ENCODE measurements at regions not wholly inside any gene's neighbourhood (a gene's known extent, or its start where the extent isn't known, plus 50 kb on each side); places are given as distances from the start of the nearest gene placed in this dataset.

- TF ChIP-seq, protein P1, sequence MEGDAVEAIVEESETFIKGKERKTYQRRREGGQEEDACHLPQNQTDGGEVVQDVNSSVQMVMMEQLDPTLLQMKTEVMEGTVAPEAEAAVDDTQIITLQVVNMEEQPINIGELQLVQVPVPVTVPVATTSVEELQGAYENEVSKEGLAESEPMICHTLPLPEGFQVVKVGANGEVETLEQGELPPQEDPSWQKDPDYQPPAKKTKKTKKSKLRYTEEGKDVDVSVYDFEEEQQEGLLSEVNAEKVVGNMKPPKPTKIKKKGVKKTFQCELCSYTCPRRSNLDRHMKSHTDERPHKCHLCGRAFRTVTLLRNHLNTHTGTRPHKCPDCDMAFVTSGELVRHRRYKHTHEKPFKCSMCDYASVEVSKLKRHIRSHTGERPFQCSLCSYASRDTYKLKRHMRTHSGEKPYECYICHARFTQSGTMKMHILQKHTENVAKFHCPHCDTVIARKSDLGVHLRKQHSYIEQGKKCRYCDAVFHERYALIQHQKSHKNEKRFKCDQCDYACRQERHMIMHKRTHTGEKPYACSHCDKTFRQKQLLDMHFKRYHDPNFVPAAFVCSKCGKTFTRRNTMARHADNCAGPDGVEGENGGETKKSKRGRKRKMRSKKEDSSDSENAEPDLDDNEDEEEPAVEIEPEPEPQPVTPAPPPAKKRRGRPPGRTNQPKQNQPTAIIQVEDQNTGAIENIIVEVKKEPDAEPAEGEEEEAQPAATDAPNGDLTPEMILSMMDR (conservative IDR thresholded peaks at IDR 0.05; ENCODE audit: low read depth in 2 of 2): no peak
- TF ChIP-seq JUNB (IDR thresholded peaks at IDR 0.05; ENCODE audit: unreplicated experiment) (no peak), EZH2 (IDR thresholded peaks at IDR 0.05; ENCODE audit: low read depth, unreplicated experiment) (no peak), CREB1 (CRISPR knock-in tag; IDR thresholded peaks at IDR 0.05; ENCODE audit: low read depth) (no peak), ETS1 (IDR thresholded peaks at IDR 0.05) (no peak)
- TF ChIP-seq, protein P2, sequence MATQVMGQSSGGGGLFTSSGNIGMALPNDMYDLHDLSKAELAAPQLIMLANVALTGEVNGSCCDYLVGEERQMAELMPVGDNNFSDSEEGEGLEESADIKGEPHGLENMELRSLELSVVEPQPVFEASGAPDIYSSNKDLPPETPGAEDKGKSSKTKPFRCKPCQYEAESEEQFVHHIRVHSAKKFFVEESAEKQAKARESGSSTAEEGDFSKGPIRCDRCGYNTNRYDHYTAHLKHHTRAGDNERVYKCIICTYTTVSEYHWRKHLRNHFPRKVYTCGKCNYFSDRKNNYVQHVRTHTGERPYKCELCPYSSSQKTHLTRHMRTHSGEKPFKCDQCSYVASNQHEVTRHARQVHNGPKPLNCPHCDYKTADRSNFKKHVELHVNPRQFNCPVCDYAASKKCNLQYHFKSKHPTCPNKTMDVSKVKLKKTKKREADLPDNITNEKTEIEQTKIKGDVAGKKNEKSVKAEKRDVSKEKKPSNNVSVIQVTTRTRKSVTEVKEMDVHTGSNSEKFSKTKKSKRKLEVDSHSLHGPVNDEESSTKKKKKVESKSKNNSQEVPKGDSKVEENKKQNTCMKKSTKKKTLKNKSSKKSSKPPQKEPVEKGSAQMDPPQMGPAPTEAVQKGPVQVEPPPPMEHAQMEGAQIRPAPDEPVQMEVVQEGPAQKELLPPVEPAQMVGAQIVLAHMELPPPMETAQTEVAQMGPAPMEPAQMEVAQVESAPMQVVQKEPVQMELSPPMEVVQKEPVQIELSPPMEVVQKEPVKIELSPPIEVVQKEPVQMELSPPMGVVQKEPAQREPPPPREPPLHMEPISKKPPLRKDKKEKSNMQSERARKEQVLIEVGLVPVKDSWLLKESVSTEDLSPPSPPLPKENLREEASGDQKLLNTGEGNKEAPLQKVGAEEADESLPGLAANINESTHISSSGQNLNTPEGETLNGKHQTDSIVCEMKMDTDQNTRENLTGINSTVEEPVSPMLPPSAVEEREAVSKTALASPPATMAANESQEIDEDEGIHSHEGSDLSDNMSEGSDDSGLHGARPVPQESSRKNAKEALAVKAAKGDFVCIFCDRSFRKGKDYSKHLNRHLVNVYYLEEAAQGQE (IDR thresholded peaks at IDR 0.05; ENCODE audit: unreplicated experiment): no peak
Observed at GRCh38 chr9:73566627-73567026, 415.0 kb downstream of the ANXA1 start (continued).

- Histone ChIP-seq H3K27me3 (ENCODE audit: insufficient read depth) (no peaks in the 10 kb centered on the region), H3K27ac (ENCODE audit: low read depth) (no peak overlapping the region), H3K9me2 (ENCODE audit: insufficient read depth) (no peaks in the 10 kb centered on the region), H2AFZ (no peak overlapping the region), H3K4me2 (no peak overlapping the region), H3K79me2 (replicated peaks; ENCODE audit: insufficient read depth) (no peaks in the 10 kb centered on the region), H3K4me3 (no peak overlapping the region), H3F3A (replicated peaks; ENCODE audit: low read depth) (no peaks in the 10 kb centered on the region), H4K20me1 (replicated peaks; ENCODE audit: insufficient read depth) (no peaks in the 10 kb centered on the region), H3K4me1 (ENCODE audit: insufficient read depth) (no peaks in the 10 kb centered on the region), H3K36me3 (ENCODE audit: insufficient read depth) (no peaks in the 10 kb centered on the region)
- peaks cover 3% of the 10 kb centered on the region; the same call in 2 of the 3 replicates for H3K4me1 Mint-ChIP-seq
- no peak for DNase-seq (ENCODE audit: low spot score)
- ATAC-seq: no peak
- H3K27me3 Mint-ChIP-seq (ENCODE audit: insufficient read depth, low read depth, poor library complexity): no peaks in the 10 kb centered on the region
- H3K36me3 Mint-ChIP-seq (ENCODE audit: low read depth): no peaks in the 10 kb centered on the region
- no peak overlapping the region for H3K4me3 Mint-ChIP-seq
- no peaks in the 10 kb centered on the region for H3K9me3 Mint-ChIP-seq
- TF ChIP-seq POLR2AphosphoS5 (IDR thresholded peaks at IDR 0.05; ENCODE audit: low read depth): no peak
- no peak for TF ChIP-seq CREB1 (CRISPR knock-in tag; IDR thresholded peaks at IDR 0.05; ENCODE audit: low read depth)
- TF ChIP-seq, protein P1 (conservative IDR thresholded peaks at IDR 0.05; ENCODE audit: low read depth in 2 of 2): no peak
- no peak for TF ChIP-seq ZNF462 (CRISPR knock-in tag; IDR thresholded peaks at IDR 0.05)
- no peak for TF ChIP-seq ZNF331 (CRISPR knock-in tag; IDR thresholded peaks at IDR 0.05; ENCODE audit: low read depth)
- no peak overlapping the region for H3K27ac Mint-ChIP-seq
Observed at GRCh38 chr9:73573235-73573634, 421.6 kb downstream of the ANXA1 start.
